ENCODE measurements at regions not wholly inside any gene's neighbourhood (a gene's known extent, or its start where the extent isn't known, plus 50 kb on each side); places are given as distances from the start of the nearest gene placed in this dataset.
A peak's percentile ranks its signal among the peaks of the same experiment; 100 is the strongest.

DNA sequence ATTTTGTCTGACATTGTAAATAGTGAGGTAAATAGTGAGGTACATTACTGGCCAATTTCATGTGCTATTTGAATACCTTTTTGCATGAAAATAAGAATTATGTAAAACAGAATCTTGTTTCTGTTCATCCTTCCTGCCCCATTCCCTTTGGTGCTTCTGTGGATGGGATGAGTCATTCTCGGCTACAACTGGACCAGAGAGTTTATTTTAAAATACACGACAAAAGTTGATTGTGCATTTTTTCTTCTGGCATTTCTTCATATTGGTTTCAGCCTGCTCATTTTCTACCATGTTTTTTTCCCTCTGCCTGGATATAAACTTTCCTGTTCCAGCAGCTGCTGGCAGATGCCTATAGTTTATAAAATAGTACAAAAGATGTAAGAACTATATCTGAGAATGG lies 107.5 kb downstream of the CYSLTR2 start:
- DNase-seq (ENCODE audit: low read depth, low spot score), result no peak

DNA sequence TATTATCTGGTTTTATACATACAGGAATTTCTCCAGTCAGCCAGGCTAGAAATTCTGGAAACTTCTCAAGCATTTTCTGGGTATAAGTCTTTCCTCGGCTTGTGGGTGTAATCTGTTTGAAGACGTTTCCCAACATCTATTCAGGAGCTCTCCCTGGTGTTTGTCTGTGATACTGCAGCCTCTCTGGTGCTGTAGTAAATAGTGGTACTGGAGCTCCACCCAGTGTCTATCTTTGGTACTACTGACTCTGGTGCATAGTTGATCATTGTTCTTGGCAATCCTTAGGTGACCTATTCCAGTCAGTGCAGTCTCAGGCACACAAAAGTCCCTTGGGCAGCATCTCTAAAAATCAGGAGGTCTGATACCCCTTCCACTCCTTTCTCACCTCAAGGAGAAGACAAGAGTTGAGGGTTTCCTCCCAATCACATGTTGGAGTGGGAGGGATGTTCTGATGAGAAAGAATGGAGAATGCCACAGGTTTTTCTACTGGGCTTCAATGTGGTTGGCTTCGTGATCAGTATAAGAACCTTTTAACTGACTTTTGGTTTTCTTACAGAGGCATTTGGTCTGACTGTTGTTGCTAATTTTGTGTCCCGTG lies 115.5 kb downstream of the CYSLTR2 start:
- DNase-seq (ENCODE audit: low read depth, low spot score), result peak; percentile 52

GRCh38 chr13:48770372-48770771 lies 116.6 kb downstream of the CYSLTR2 start:
- no peak for DNase-seq (ENCODE audit: low read depth, low spot score)

GRCh38 chr13:48772908-48773307 lies 119.2 kb downstream of the CYSLTR2 start:
- no peak for DNase-seq (ENCODE audit: low read depth, low spot score)

GRCh38 chr13:48773531-48774275 lies 120.0 kb downstream of the CYSLTR2 start:
- no peak for DNase-seq (ENCODE audit: low read depth, low spot score)

- no peak for DNase-seq (ENCODE audit: low read depth, low spot score)
These were observed 121.6 kb downstream of the CYSLTR2 start for GRCh38 chr13:48775285-48775684.

DNA sequence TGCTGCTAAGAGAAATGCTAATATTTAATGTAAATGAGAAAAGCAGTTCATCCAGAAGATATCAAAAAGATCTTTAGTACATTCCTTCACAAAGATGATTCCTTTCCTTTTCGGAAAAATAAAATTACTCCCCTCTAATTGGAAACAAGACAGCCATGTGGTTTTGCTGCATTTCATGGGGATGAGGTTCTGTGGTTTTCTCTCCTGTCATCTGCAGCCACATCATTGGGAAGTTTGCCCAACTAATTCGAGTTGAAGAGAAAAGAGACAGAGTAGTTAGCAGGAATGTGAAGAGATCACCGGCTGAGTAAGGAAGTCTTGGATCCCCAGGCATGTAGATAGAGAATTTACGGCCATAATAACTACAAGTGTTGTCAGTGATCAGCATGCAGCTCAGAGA lies 122.1 kb downstream of the CYSLTR2 start:
- no peak for DNase-seq (ENCODE audit: low read depth, low spot score)

GRCh38 chr13:48776401-48776800 lies 122.7 kb downstream of the CYSLTR2 start:
- DNase-seq (ENCODE audit: low read depth, low spot score), result no peak

- no peak for DNase-seq (ENCODE audit: low read depth, low spot score)
These were observed 124.9 kb downstream of the CYSLTR2 start for GRCh38 chr13:48778610-48779009.

- DNase-seq (ENCODE audit: low read depth, low spot score), result no peak
These were observed 127.1 kb downstream of the CYSLTR2 start for GRCh38 chr13:48780713-48781341.

GRCh38 chr13:48782429-48782840 lies 128.7 kb downstream of the CYSLTR2 start:
- no peak for DNase-seq (ENCODE audit: low read depth, low spot score)

GRCh38 chr13:48783181-48783630 lies 129.5 kb downstream of the CYSLTR2 start:
- DNase-seq (ENCODE audit: low read depth, low spot score), result no peak

GRCh38 chr13:48783695-48784230 lies 130.0 kb downstream of the CYSLTR2 start:
- no peak for DNase-seq (ENCODE audit: low read depth, low spot score)

DNA sequence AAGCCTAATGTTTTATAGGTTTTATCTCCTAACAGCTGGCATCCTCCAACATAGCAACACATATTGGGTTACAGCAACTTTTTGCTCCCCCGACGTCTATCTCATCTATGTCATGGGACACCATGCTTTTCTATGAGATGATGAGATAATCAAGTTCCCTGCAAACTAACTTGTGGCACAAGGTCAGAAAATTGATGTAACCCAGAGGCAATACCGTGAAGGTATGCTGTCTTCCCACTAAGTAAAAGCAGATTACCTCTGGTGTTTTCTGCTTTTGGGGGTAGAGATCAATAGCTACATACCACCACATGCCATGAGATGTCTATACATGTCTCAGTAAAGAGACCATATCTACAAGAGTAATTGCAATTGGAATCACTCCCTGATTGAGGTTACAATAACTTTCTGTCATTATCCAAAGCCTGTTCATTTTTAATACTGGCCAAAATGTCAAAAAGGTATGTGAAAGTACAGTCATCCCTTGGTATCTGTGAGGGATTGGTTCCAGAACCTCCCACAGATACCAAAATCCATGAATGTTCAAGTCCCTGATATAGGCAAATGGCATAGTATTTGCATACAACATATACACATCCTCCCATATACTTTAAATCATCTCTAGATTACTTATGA lies 131.3 kb downstream of the CYSLTR2 start:
- DNase-seq (ENCODE audit: low read depth, low spot score), result no peak

DNA sequence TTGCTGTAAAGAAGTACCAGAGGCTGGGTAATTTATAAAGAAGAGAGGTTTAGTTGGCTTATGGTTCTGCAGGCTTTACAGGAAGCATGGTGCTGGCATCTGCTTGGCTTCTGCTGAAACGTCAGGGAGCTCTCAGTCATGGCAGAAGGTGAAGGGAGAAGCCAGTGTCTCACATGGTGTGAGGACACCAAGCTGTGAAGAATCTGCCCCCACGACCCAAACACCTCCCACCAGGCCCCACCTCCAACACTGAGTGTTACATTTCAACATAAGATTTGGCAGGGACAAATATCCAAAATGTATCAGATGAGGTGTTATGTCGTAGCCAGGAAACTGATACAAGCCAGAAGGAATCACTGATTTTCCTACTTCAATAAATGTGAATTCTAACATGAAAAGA lies 136.5 kb downstream of the CYSLTR2 start:
- no peak for DNase-seq (ENCODE audit: low read depth, low spot score)

- DNase-seq (ENCODE audit: low read depth, low spot score), result no peak
These were observed 137.2 kb downstream of the CYSLTR2 start for GRCh38 chr13:48790966-48791365.

DNA sequence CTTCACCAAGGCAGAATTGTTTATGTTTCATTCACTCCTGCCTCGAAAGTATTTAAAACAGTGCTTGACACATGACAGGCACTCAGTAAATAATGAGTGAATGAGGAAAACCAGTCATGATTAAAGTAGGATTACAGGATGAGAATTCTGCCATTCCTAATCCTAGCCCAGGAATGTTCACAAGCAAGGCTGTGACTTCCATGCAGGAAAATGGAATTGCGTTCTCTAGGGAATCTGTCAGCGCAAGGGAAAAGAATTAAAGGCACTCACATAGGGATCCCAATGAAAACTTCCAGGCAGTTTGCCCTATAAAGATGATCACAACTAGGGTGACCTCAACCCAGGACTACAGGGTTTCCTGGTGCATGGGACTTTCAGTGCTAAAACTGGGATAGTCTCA lies 143.4 kb downstream of the CYSLTR2 start:
- no peak for DNase-seq (ENCODE audit: low read depth, low spot score)

DNA sequence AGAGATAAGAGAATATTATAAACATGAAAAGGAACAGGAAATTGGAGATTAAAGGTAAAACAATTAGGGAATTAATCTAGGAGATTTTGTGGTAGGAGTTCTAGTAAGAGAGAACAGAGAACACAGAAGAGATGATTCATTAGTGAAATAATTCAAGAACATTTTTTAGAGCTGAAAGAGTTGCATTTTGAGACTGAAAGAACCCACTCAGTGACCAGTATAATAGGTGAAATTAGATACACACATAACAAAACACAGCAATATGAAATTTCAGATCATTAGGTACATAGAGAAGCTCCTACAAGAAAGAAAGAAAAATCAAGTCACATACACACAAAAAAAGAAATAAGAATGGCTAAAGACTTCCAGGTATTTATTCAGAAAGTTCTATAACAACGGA lies 144.0 kb downstream of the CYSLTR2 start:
- no peak for DNase-seq (ENCODE audit: low read depth, low spot score)

DNA sequence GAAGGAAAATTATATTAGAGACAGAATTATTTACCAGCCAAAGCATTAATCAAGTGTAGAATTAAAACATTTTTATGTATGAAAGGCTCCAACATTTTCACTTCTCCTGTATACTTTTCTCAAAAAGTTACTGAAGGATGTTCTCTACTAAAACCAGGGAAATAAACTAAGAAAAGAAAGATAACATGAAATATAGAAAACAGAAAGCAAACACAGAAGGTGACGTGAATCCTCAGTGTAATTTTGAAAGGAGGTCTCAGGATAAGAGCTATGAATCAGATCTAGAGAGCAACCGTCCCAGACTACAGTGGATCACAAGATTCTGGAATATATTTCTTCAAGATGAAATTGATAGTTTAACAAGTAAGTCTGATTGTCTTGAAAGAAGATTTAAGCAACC lies 144.5 kb downstream of the CYSLTR2 start:
- no peak for DNase-seq (ENCODE audit: low read depth, low spot score)

GRCh38 chr13:48801255-48801654 lies 147.5 kb downstream of the CYSLTR2 start:
- DNase-seq (ENCODE audit: low read depth, low spot score), result no peak

DNA sequence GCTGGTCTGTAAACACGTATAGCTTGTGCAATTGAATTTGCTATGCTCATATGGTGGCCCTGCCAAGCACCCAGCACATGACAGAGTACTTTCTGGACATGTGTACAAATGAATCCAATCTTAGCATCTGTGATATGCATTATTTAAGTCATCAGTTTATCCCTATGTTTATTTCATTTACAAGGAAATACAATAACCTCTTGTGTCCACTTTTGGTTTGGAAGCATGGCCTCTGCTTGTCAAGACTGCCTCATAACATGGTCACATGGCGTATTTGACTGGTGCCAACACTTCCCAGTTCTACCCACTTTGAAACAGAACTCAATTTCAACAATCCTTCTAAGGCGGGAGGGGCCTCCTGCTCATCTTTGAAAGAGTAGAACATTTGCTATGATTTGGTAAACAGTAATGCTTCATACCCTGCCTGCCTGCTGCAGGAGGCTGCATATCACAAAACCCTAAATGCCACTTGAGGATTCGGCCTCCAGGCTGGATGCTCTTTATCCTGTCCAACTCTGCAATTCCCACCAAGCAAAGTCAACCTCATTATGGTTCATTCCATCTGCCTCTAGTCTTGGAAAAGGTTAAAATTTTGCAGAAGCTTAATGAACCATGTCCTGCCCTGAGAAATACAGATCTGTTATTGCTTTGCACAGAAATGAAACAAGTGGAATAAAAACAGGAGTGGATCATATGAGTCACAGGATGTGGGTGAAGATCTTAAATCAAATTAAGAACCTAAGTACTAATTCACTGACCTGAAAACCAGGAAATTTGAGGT lies 151.3 kb downstream of the CYSLTR2 start:
- DNase-seq (ENCODE audit: low read depth, low spot score), result no peak

All from iPS DF 19.7 (cell line).